H54 (cell line): ENCODE measurements at regions not wholly inside any gene's neighbourhood (a gene's known extent, or its start where the extent isn't known, plus 50 kb on each side); places are given as distances from the start of the nearest gene placed in this dataset.

Experiments used
- DNase-seq: peaks from one replicate; pipeline ENCODE4 v3.0.0; 2011; ENCODE audit warnings: low spot score, mixed read lengths; ENCODE audit not compliant: insufficient read length
- FAIRE-seq: peaks from 3 replicates; lab custom pipeline; 2011; peaks lifted over from hg19 to GRCh38; lab: Jason Lieb, UNC
- POLR2A ChIP-seq: IDR thresholded peaks from 2 replicates; pipeline ENCODE4 v1.6.1; 2011; ENCODE audit warnings: low read depth, mild to moderate bottlenecking, low read length

- DNase-seq (no peak), FAIRE-seq (no peak)
- TF ChIP-seq POLR2A, result no peak
Measured at GRCh38 chr17:68790931-68791330, 164.3 kb downstream of the ABCA8 start.

- DNase-seq (no peak), FAIRE-seq (no peak)
- no peak for TF ChIP-seq POLR2A
Measured at GRCh38 chr17:68790492-68790891, 164.7 kb downstream of the ABCA8 start.

GRCh38 chr17:68789203-68789962, 165.8 kb downstream of the ABCA8 start:
- FAIRE-seq (no peak), DNase-seq (no peak)
- no peak for TF ChIP-seq POLR2A

GRCh38 chr17:68785565-68786486, 169.4 kb downstream of the ABCA8 start:
- FAIRE-seq (no peak), DNase-seq (no peak)
- no peak for TF ChIP-seq POLR2A

- DNase-seq, result no peak
- no peak for TF ChIP-seq POLR2A
- no peak for FAIRE-seq
Measured at GRCh38 chr17:68784431-68784830, 170.8 kb downstream of the ABCA8 start.

- TF ChIP-seq POLR2A, result no peak
- DNase-seq (no peak), FAIRE-seq (no peak)
Measured at GRCh38 chr17:68783861-68784260, 171.3 kb downstream of the ABCA8 start.

GRCh38 chr17:68782789-68783188, 172.4 kb downstream of the ABCA8 start:
- FAIRE-seq (no peak), DNase-seq (no peak)
- TF ChIP-seq POLR2A, result no peak

DNA sequence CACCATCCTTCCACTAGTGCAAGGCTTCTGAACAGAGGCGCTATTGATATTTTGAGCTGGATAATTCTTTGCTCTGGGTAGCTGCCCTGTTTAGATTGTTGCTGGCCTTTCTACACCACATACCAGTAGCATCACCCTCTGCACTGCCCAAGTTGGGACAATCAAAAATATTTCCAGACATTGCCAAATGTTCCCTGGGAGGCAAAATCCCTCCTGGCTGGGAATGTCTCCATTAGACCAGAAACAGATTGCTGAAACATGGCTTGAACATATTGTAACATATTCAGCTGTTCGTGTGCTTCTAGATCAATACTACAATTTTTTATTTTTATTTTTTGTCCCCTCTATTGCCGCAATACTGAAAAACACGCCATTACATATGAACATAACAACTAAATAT, 174.6 kb downstream of the ABCA8 start:
- no peak for TF ChIP-seq POLR2A
- FAIRE-seq (no peak), DNase-seq (no peak)

DNA sequence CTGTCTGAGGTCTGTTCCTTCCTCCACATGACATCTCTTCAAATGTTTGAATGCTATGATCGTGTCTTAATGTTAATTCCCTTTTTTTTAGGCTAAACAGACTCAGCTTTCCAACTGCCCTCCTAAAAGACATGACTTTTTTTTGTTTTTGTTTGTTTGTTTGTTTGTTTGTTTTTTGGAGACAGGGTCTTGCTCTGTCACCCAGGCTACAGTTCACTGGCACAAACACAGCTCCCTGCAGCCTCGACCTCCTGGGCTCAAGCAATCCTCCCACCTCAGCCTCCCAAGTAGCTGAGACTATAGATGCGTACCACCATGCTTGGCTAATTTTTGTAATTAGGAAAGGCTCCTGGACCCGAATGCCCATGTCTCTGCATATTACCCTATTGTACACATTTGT, 176.5 kb downstream of the ABCA8 start:
- no peak for TF ChIP-seq POLR2A
- FAIRE-seq (no peak), DNase-seq (no peak)

DNA sequence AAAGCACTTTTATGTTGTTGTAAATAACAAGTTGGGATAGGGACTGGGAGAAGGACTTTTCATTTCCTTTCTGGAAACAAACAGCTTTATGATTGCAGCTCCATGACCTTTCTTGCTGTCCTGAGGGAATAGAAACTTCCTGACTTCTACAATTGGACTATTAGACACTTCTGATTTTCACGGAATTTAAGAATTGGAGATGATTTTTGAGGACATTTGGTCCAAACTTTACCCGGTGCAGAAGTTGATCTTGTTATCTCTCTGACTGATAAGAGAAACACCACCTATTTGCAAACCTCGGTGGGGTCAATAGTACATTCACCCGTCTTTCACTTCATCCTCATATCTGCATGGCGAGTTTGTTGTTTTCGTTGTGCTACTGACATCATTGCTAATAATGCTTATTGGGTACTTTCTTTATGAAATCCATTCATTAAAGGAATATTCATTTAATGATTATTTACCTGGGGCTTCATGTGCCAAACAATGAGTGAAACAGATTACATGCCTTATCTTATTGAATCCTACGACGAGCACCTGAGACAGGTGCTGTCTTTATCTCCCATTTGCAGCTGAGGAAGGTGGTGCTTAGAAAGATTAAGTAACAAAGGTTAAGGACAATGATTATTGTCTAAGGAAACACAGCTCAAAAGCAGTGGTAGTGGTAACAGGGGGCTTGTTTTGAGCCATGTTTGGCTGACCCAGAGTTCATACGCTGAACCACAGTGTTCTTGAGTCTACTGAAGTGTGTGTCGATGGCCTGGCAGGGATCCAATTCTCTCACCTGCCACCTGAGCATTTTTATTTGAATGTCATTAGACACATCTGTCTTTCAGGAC, 176.9 kb upstream of the FAM20A start:
- DNase-seq, result no peak
- FAIRE-seq, result no peak
- no peak for TF ChIP-seq POLR2A

DNA sequence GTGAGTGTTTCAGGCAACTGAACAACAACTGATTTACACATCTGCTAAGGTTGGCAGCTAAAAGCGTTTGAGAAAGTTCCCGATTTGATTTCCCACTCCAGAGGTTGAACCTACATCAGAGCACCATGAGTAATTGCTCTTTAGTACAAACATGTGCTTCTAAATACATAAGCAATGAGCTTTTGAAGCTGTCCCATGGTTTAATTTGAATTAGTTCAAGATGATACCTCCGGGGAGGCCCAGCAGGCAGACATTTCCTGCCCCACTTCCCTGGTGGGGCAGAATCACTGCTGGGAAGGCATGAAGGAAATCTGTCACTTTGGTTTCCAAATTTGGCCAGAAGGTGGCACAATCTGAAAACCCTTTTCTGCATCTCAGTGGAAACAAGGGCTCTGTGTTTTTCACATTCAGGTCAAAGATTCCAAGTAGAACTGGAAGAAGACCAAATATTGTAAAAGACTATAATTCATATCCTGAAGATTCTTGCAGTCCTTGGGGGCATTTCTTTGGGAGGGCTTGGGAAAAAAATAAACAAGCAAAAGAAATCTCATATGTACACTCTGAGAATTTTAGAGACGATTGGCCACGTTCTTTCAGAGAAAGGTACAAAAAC, 176.2 kb upstream of the FAM20A start:
- DNase-seq, result no peak
- no peak for TF ChIP-seq POLR2A
- FAIRE-seq, result peak; percentile 94

GRCh38 chr17:68776451-68776850, 175.3 kb upstream of the FAM20A start:
- FAIRE-seq (no peak), DNase-seq (no peak)
- no peak for TF ChIP-seq POLR2A

- no peak for TF ChIP-seq POLR2A
- FAIRE-seq (no peak), DNase-seq (no peak)
Measured at GRCh38 chr17:68775969-68776368, 174.8 kb upstream of the FAM20A start.
